ENCODE measurements at regions not wholly inside any gene's neighbourhood (a gene's known extent, or its start where the extent isn't known, plus 50 kb on each side); places are given as distances from the start of the nearest gene placed in this dataset.

DNA sequence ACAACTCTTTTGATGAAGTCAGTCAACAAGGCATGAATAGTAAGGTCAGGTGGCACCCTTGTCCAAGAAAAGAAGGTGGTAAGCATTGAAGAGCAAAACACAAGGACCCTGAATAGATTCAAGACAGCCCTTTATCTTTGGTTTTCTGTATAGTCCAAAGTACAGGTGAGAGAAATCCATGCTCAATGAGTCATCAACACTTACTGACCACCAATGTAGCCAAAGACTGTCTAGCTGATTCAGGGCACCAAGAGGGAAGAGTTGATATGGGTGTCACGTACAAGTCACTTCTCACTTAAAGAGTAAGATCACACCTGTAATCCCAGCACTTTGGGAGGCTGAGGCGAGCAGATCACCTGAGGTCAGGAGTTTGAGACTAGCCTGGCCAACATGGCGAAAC lies 528.3 kb downstream of the CD83 start:
- TF ChIP-seq, protein P1, sequence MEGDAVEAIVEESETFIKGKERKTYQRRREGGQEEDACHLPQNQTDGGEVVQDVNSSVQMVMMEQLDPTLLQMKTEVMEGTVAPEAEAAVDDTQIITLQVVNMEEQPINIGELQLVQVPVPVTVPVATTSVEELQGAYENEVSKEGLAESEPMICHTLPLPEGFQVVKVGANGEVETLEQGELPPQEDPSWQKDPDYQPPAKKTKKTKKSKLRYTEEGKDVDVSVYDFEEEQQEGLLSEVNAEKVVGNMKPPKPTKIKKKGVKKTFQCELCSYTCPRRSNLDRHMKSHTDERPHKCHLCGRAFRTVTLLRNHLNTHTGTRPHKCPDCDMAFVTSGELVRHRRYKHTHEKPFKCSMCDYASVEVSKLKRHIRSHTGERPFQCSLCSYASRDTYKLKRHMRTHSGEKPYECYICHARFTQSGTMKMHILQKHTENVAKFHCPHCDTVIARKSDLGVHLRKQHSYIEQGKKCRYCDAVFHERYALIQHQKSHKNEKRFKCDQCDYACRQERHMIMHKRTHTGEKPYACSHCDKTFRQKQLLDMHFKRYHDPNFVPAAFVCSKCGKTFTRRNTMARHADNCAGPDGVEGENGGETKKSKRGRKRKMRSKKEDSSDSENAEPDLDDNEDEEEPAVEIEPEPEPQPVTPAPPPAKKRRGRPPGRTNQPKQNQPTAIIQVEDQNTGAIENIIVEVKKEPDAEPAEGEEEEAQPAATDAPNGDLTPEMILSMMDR (IDR thresholded peaks at IDR 0.05; ENCODE audit: insufficient read depth, low read length, poor library complexity, severe bottlenecking): no peak
- no peak for TF ChIP-seq EZH2phosphoT487 (conservative IDR thresholded peaks at IDR 0.05; ENCODE audit: low read length)
